ENCODE measurements at regions not wholly inside any gene's neighbourhood (a gene's known extent, or its start where the extent isn't known, plus 50 kb on each side); places are given as distances from the start of the nearest gene placed in this dataset.

- no peak for TF ChIP-seq CTCF (IDR thresholded peaks at IDR 0.05; ENCODE audit: low read depth, low read length)
- TF ChIP-seq POLR2A (IDR thresholded peaks at IDR 0.05; ENCODE audit: extremely low read depth, insufficient read length) = no peak
Measured at GRCh38 chr10:22475651-22476600, 130.6 kb downstream of the SPAG6 start.
